GM12892 (cell line): ENCODE measurements at regions not wholly inside any gene's neighbourhood (a gene's known extent, or its start where the extent isn't known, plus 50 kb on each side); places are given as distances from the start of the nearest gene placed in this dataset.

ENCODE experiments used
- POLR2AphosphoS5 ChIP-seq: IDR thresholded peaks from 2 replicates; pipeline ENCODE4 v1.6.1; 2011; ENCODE audit warnings: low read depth, low read length, control low read depth
- TAF1 ChIP-seq: IDR thresholded peaks from 2 replicates; pipeline ENCODE4 v1.6.1; 2011; ENCODE audit warnings: low read depth, mild to moderate bottlenecking, control low read depth, low read length, borderline replicate concordance

- no peak for TF ChIP-seq POLR2AphosphoS5
- TF ChIP-seq TAF1 = no peak
Measured at GRCh38 chr3:176302271-176302670, 895.0 kb downstream of the TBL1XR1 start.
